MM.1S (cell line): ENCODE measurements at regions not wholly inside any gene's neighbourhood (a gene's known extent, or its start where the extent isn't known, plus 50 kb on each side); places are given as distances from the start of the nearest gene placed in this dataset.

Experiments
- DNase-seq: peaks from one replicate; pipeline ENCODE4 v3.0.0-alpha.2; 2015
- H2AFZ ChIP-seq: fragments of 300-600 bp; sonication (generic); 2 replicates; pipeline ENCODE4 v1.6.0; 2016; ENCODE audit warnings: antibody characterized with exemption, low read length
- H3F3A ChIP-seq: fragments of 300-600 bp; sonication (generic); 2 replicates; pipeline ENCODE4 v1.6.1; 2016; ENCODE audit warnings: mild to moderate bottlenecking, antibody characterized with exemption, low read length, moderate library complexity, mixed read lengths; ENCODE audit not compliant: insufficient read depth
- H3K27ac ChIP-seq: fragments of 300-600 bp; sonication (generic); 2 replicates; pipeline ENCODE4 v1.5.1; 2016; ENCODE audit warnings: mild to moderate bottlenecking, low read length
- H3K27me3 ChIP-seq: fragments of 300-600 bp; sonication (generic); replicated peaks from 2 replicates; pipeline ENCODE4 v1.6.0; 2016; ENCODE audit warnings: low read length; ENCODE audit not compliant: insufficient read depth
- H3K36me3 ChIP-seq: fragments of 300-600 bp; sonication (generic); replicated peaks from 2 replicates; pipeline ENCODE4 v1.6.1; 2016; ENCODE audit warnings: mild to moderate bottlenecking, low read length, mixed read lengths; ENCODE audit not compliant: insufficient read depth
- H3K4me1 ChIP-seq: fragments of 300-600 bp; sonication (generic); 2 replicates; pipeline ENCODE4 v1.6.1; 2016; ENCODE audit warnings: low read length, mixed read lengths
- H3K4me2 ChIP-seq: fragments of 300-600 bp; sonication (generic); 2 replicates; pipeline ENCODE4 v1.6.0; 2016; ENCODE audit warnings: low read depth, low read length
- H3K4me3 ChIP-seq: fragments of 300-600 bp; sonication (generic); 2 replicates; pipeline ENCODE4 v1.5.1; 2016; ENCODE audit warnings: low read length, mixed read lengths
- H3K79me2 ChIP-seq: fragments of 300-600 bp; sonication (generic); 2 replicates; pipeline ENCODE4 v1.6.1; 2016; ENCODE audit warnings: mixed run types, low read length, mixed read lengths
- H3K9ac ChIP-seq: fragments of 300-600 bp; sonication (generic); 2 replicates; pipeline ENCODE4 v1.6.1; 2016; ENCODE audit warnings: low read length, mixed read lengths
- H3K9me2 ChIP-seq: fragments of 300-600 bp; sonication (generic); replicated peaks from 2 replicates; pipeline ENCODE4 v1.6.1; 2016; ENCODE audit warnings: mild to moderate bottlenecking, low read length, mixed read lengths; ENCODE audit not compliant: insufficient read depth
- H3K9me3 ChIP-seq: fragments of 300-600 bp; sonication (generic); replicated peaks from 2 replicates; pipeline ENCODE4 v1.6.1; 2016; ENCODE audit warnings: mild to moderate bottlenecking, low read length, mixed read lengths; ENCODE audit not compliant: insufficient read depth
- H4K20me1 ChIP-seq: fragments of 300-600 bp; sonication (generic); 2 replicates; pipeline ENCODE4 v1.6.1; 2016; ENCODE audit warnings: mild to moderate bottlenecking, low read length, moderate library complexity, mixed read lengths; ENCODE audit not compliant: insufficient read depth
- EZH2 ChIP-seq: fragments of 300-600 bp; sonication (generic); optimal IDR thresholded peaks from 2 replicates; pipeline ENCODE3; 2017; ENCODE audit warnings: low read depth, mild to moderate bottlenecking, antibody characterized with exemption, low read length, mixed read lengths
- EZH2phosphoT487 ChIP-seq: fragments of 300-600 bp; sonication (generic); IDR thresholded peaks from 2 replicates; pipeline ENCODE4 v1.6.1; 2018; ENCODE audit warnings: antibody characterized with exemption, low read length
- TF ChIP-seq, protein P1 (sequence below): fragments of 300-600 bp; sonication (generic); IDR thresholded peaks from 2 replicates; pipeline ENCODE4 v1.5.1; 2016; ENCODE audit warnings: antibody characterized with exemption, low read length, mixed read lengths

DNA sequence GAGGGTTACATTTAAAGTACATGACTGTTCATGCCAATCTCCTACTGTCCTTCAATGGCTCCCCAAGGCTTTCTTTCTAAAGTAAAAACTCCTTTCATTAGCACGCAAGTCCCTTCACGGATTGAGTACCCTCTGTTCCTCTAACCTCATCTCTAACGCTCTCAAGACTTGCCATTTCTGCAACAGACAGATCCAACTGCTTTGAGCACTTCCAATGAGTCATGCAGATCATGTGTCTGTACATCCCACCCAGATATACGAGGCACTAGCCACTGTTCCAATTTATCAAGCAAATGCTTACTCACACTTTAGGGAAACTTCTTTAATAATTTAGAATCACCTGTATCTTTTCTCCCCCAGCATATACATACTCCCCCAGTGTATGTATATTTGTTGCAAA lies 332.5 kb upstream of the ZFP42 start:
- no peak for TF ChIP-seq EZH2
- no peak for TF ChIP-seq EZH2phosphoT487
- TF ChIP-seq, protein P1, sequence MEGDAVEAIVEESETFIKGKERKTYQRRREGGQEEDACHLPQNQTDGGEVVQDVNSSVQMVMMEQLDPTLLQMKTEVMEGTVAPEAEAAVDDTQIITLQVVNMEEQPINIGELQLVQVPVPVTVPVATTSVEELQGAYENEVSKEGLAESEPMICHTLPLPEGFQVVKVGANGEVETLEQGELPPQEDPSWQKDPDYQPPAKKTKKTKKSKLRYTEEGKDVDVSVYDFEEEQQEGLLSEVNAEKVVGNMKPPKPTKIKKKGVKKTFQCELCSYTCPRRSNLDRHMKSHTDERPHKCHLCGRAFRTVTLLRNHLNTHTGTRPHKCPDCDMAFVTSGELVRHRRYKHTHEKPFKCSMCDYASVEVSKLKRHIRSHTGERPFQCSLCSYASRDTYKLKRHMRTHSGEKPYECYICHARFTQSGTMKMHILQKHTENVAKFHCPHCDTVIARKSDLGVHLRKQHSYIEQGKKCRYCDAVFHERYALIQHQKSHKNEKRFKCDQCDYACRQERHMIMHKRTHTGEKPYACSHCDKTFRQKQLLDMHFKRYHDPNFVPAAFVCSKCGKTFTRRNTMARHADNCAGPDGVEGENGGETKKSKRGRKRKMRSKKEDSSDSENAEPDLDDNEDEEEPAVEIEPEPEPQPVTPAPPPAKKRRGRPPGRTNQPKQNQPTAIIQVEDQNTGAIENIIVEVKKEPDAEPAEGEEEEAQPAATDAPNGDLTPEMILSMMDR, result no peak
- Histone ChIP-seq H3K4me2 (no peak overlapping the region), H3K9ac (no peak overlapping the region), H3K27ac (no peak overlapping the region), H3K27me3 (no peaks in the 10 kb centered on the region), H3K9me3 (no peaks in the 10 kb centered on the region), H4K20me1 (no peaks in the 10 kb centered on the region), H3F3A (no peaks in the 10 kb centered on the region), H2AFZ (no peak overlapping the region), H3K4me1 (no peaks in the 10 kb centered on the region), H3K4me3 (no peak overlapping the region), H3K9me2 (no peaks in the 10 kb centered on the region), H3K79me2 (no peaks in the 10 kb centered on the region), H3K36me3 (no peaks in the 10 kb centered on the region)
- DNase-seq, result no peak

- Histone ChIP-seq H3K36me3 (no peaks in the 10 kb centered on the region), H3K27ac (no peak overlapping the region), H3F3A (no peaks in the 10 kb centered on the region), H2AFZ (no peak overlapping the region), H3K4me1 (no peaks in the 10 kb centered on the region), H3K4me2 (no peak overlapping the region), H3K9me3 (no peaks in the 10 kb centered on the region), H3K9me2 (no peaks in the 10 kb centered on the region), H3K27me3 (no peaks in the 10 kb centered on the region), H4K20me1 (no peaks in the 10 kb centered on the region), H3K79me2 (no peaks in the 10 kb centered on the region), H3K9ac (no peak overlapping the region), H3K4me3 (no peak overlapping the region)
- no peak for DNase-seq
- TF ChIP-seq, protein P1, result no peak
- TF ChIP-seq EZH2, result no peak
- no peak for TF ChIP-seq EZH2phosphoT487
Measured at GRCh38 chr4:187664011-187664410, 331.6 kb upstream of the ZFP42 start.

DNA sequence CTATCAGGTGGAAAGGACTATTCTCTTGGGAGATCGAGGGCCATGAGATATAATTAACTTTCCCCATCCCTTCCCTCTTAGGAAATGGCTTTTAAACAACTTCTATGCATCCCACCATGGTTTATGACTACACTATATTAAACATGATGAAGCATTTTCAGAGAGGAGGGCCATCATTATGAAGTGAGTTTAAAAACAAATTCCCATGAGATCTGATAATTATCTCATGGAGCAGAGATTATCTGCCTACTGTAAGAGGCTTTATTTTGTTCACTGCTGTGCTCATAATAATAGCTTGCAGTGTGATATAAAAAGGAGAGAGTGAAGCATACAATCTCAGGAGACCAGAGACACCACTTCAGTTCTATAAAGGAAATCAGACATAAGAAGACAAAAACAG lies 330.5 kb upstream of the ZFP42 start:
- H3K4me2 ChIP-seq, result no peak overlapping the region
- H3K79me2 ChIP-seq, result no peaks in the 10 kb centered on the region
- no peaks in the 10 kb centered on the region for H3K27me3 ChIP-seq
- no peak overlapping the region for H3K27ac ChIP-seq
- DNase-seq, result no peak
- no peaks in the 10 kb centered on the region for H3K9me3 ChIP-seq
- H3K36me3 ChIP-seq, result no peaks in the 10 kb centered on the region
- TF ChIP-seq EZH2, result no peak
- TF ChIP-seq EZH2phosphoT487, result no peak
- TF ChIP-seq, protein P1, result no peak
- H2AFZ ChIP-seq, result no peak overlapping the region
- no peaks in the 10 kb centered on the region for H3K4me1 ChIP-seq
- no peaks in the 10 kb centered on the region for H3F3A ChIP-seq
- H3K9me2 ChIP-seq, result no peaks in the 10 kb centered on the region
- H4K20me1 ChIP-seq, result no peaks in the 10 kb centered on the region
- H3K4me3 ChIP-seq, result no peak overlapping the region
- H3K9ac ChIP-seq, result no peak overlapping the region
